OCI-LY1 (cell line): ENCODE measurements at regions not wholly inside any gene's neighbourhood (a gene's known extent, or its start where the extent isn't known, plus 50 kb on each side); places are given as distances from the start of the nearest gene placed in this dataset.

Source experiments
- H2AFZ ChIP-seq: fragments of 200-600 bp; sonication (generic), shearing (Covaris generic); 2 replicates; pipeline ENCODE4 v1.6.0; 2014; ENCODE audit warnings: antibody characterized with exemption, mild to moderate bottlenecking, low read length
- H3F3A ChIP-seq: fragments of 200-600 bp; sonication (generic), shearing (Covaris generic); 2 replicates; pipeline ENCODE4 v1.6.0; 2014; ENCODE audit warnings: mild to moderate bottlenecking, antibody characterized with exemption, low read length, moderate library complexity; ENCODE audit not compliant: insufficient read depth
- H3K27ac ChIP-seq: fragments of 200-600 bp; sonication (generic); 2 replicates; pipeline ENCODE4 v1.5.1; 2014; ENCODE audit warnings: low read length, mixed run types, mild to moderate bottlenecking, low read depth; ENCODE audit not compliant: poor library complexity, severe bottlenecking
- H3K27me3 ChIP-seq: fragments of 200-600 bp; sonication (generic); 2 replicates; pipeline ENCODE4 v1.6.0; 2014; ENCODE audit warnings: antibody characterized with exemption, mild to moderate bottlenecking, low read length, moderate library complexity; ENCODE audit not compliant: insufficient read depth
- H3K36me3 ChIP-seq: fragments of 200-600 bp; sonication (generic); 2 replicates; pipeline ENCODE4 v1.6.1; 2014; ENCODE audit warnings: mild to moderate bottlenecking, antibody characterized with exemption, low read length, moderate library complexity, mixed read lengths; ENCODE audit not compliant: insufficient read depth
- H3K4me1 ChIP-seq: fragments of 200-600 bp; sonication (generic); 2 replicates; pipeline ENCODE4 v1.5.1; 2014; ENCODE audit warnings: mild to moderate bottlenecking, low read length, moderate library complexity; ENCODE audit not compliant: insufficient read depth, severe bottlenecking
- H3K4me2 ChIP-seq: fragments of 200-600 bp; sonication (generic), shearing (Covaris generic); 2 replicates; pipeline ENCODE4 v1.6.1; 2014; ENCODE audit warnings: low read length
- H3K4me3 ChIP-seq: fragments of 200-600 bp; sonication (generic); 2 replicates; pipeline ENCODE4 v1.5.1; 2014; ENCODE audit warnings: low read length, low read depth, mild to moderate bottlenecking, mixed read lengths; ENCODE audit not compliant: poor library complexity, severe bottlenecking
- H3K79me2 ChIP-seq: fragments of 200-600 bp; shearing (Covaris generic); 2 replicates; pipeline ENCODE4 v1.6.1; 2016; ENCODE audit warnings: mixed run types, low read length, mixed read lengths; ENCODE audit not compliant: insufficient read depth
- H3K9ac ChIP-seq: fragments of 200-600 bp; sonication (generic), shearing (Covaris generic); 2 replicates; pipeline ENCODE4 v1.6.1; 2014; ENCODE audit warnings: mild to moderate bottlenecking, low read length, mixed read lengths
- H3K9me2 ChIP-seq: fragments of 200-600 bp; sonication (generic), shearing (Covaris generic); 2 replicates; pipeline ENCODE4 v1.6.1; 2014; ENCODE audit warnings: low read depth, mild to moderate bottlenecking, low read length, mixed read lengths
- H3K9me3 ChIP-seq: fragments of 200-600 bp; shearing (Covaris generic); 2 replicates; pipeline ENCODE4 v1.6.1; 2014; ENCODE audit warnings: low read length, mixed read lengths
- H4K20me1 ChIP-seq: fragments of 200-600 bp; sonication (generic), shearing (Covaris generic); 2 replicates; pipeline ENCODE4 v1.6.0; 2016; ENCODE audit warnings: mild to moderate bottlenecking, low read length; ENCODE audit not compliant: insufficient read depth
- CTCF ChIP-seq: fragments of 200-600 bp; sonication (generic), shearing (Covaris generic); IDR thresholded peaks from 2 replicates; pipeline ENCODE4 v1.5.1; 2017; ENCODE audit warnings: mild to moderate bottlenecking, antibody characterized with exemption, low read length, moderate library complexity, mixed read lengths
- EZH2 ChIP-seq: fragments of 200-600 bp; sonication (generic), shearing (Covaris generic); IDR thresholded peaks from 2 replicates; pipeline ENCODE4 v1.8.0; 2017; ENCODE audit warnings: borderline replicate concordance, mixed run types, mild to moderate bottlenecking, antibody characterized with exemption, low read length, moderate library complexity, mixed read lengths

DNA sequence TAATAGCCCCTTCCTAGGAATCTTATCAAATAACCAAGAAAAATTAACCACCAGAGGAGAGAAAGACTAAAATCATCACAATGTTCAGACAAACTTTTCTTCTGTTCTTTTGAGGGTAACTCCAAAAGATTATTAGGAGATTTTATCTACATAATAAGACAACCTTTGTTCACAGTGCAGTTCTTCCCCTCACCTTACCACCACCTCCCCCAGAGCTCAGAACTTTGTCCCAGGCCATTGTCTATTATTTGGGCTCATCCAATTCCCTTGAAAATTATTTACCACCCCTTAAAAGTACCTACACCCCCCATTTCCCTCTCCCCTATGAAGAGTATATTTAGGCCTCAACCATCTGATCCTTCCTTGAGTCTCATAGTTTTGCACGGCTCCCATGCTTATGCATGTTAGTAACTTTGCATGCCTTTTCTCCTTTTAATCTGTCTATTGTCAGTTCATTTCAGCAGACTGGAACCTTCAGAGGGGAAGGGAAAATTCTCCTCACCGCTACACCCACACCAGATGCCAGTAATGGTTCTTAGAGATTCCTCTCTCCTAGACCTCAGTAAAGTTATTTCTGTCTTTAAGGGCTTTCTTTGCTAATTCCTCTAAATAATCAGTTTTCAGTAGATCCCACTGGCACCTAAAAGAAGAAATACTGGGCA lies 234.9 kb downstream of the SKIDA1 start:
- Histone ChIP-seq H3K4me2 (no peak overlapping the region), H2AFZ (no peak overlapping the region), H3K36me3 (no peaks in the 10 kb centered on the region), H3K9ac (no peak overlapping the region), H3K9me3 (no peaks in the 10 kb centered on the region), H4K20me1 (no peaks in the 10 kb centered on the region), H3K4me1 (no peaks in the 10 kb centered on the region), H3F3A (no peaks in the 10 kb centered on the region), H3K27me3 (no peaks in the 10 kb centered on the region), H3K9me2 (no peaks in the 10 kb centered on the region), H3K79me2 (no peaks in the 10 kb centered on the region), H3K27ac (no peak overlapping the region), H3K4me3 (no peak overlapping the region)
- TF ChIP-seq CTCF (no peak), EZH2 (no peak)

- Histone ChIP-seq H3K79me2 (no peaks in the 10 kb centered on the region), H2AFZ (no peak overlapping the region), H3K9me3 (no peaks in the 10 kb centered on the region), H4K20me1 (no peaks in the 10 kb centered on the region), H3K4me3 (no peak overlapping the region), H3K4me1 (no peaks in the 10 kb centered on the region), H3K36me3 (no peaks in the 10 kb centered on the region), H3K9ac (no peak overlapping the region), H3K27ac (no peak overlapping the region), H3K9me2 (no peaks in the 10 kb centered on the region), H3K4me2 (no peak overlapping the region), H3K27me3 (no peaks in the 10 kb centered on the region), H3F3A (no peaks in the 10 kb centered on the region)
- TF ChIP-seq EZH2 (no peak), CTCF (no peak)
These were observed 235.5 kb downstream of the SKIDA1 start for GRCh38 chr10:21289961-21290360.

- Histone ChIP-seq H4K20me1 (no peaks in the 10 kb centered on the region), H3K9me2 (no peaks in the 10 kb centered on the region), H3K27me3 (no peaks in the 10 kb centered on the region), H3K9me3 (no peaks in the 10 kb centered on the region), H3K4me1 (no peaks in the 10 kb centered on the region), H3K9ac (no peak overlapping the region), H3K4me3 (no peak overlapping the region), H3F3A (no peaks in the 10 kb centered on the region), H3K79me2 (no peaks in the 10 kb centered on the region), H3K27ac (no peak overlapping the region), H3K4me2 (no peak overlapping the region), H2AFZ (no peak overlapping the region), H3K36me3 (no peaks in the 10 kb centered on the region)
- TF ChIP-seq CTCF, result no peak
- no peak for TF ChIP-seq EZH2
These were observed 236.2 kb downstream of the SKIDA1 start for GRCh38 chr10:21289271-21289670.
